HT-29 (cell line): ENCODE measurements at regions not wholly inside any gene's neighbourhood (a gene's known extent, or its start where the extent isn't known, plus 50 kb on each side); places are given as distances from the start of the nearest gene placed in this dataset.

Experiments used
- DNase-seq: peaks from one replicate; pipeline ENCODE4 v3.0.0-alpha.2; 2015; ENCODE audit warnings: low spot score

- no peak for DNase-seq
Measured at GRCh38 chr11:21825127-21825526, 367.8 kb upstream of the ANO5 start.

- no peak for DNase-seq
Measured at GRCh38 chr11:21838427-21838826, 354.5 kb upstream of the ANO5 start.

- no peak for DNase-seq
Measured at GRCh38 chr11:21839796-21840195, 353.1 kb upstream of the ANO5 start.

- DNase-seq = no peak
Measured at GRCh38 chr11:21861314-21861713, 331.6 kb upstream of the ANO5 start.

GRCh38 chr11:21865541-21865940, 327.3 kb upstream of the ANO5 start:
- no peak for DNase-seq

- no peak for DNase-seq
Measured at GRCh38 chr11:21866781-21867180, 326.1 kb upstream of the ANO5 start.

- DNase-seq = no peak
Measured at GRCh38 chr11:21877151-21877550, 315.7 kb upstream of the ANO5 start.

GRCh38 chr11:21883354-21883753, 309.5 kb upstream of the ANO5 start:
- no peak for DNase-seq

GRCh38 chr11:21888814-21889213, 304.1 kb upstream of the ANO5 start:
- DNase-seq = no peak

- no peak for DNase-seq
Measured at GRCh38 chr11:21892736-21893564, 299.9 kb upstream of the ANO5 start.

GRCh38 chr11:21893565-21893867, 299.4 kb upstream of the ANO5 start:
- no peak for DNase-seq

- DNase-seq = no peak
Measured at GRCh38 chr11:21894492-21894891, 298.4 kb upstream of the ANO5 start.

GRCh38 chr11:21895686-21896085, 297.2 kb upstream of the ANO5 start:
- DNase-seq = no peak

- DNase-seq = no peak
Measured at GRCh38 chr11:21896216-21896615, 296.7 kb upstream of the ANO5 start.

GRCh38 chr11:21896746-21897602, 295.9 kb upstream of the ANO5 start:
- no peak for DNase-seq

- no peak for DNase-seq
Measured at GRCh38 chr11:21897752-21898151, 295.1 kb upstream of the ANO5 start.

- no peak for DNase-seq
Measured at GRCh38 chr11:21908211-21908610, 284.7 kb upstream of the ANO5 start.

- DNase-seq = peak; percentile 26
Measured at GRCh38 chr11:21909145-21909544, 283.7 kb upstream of the ANO5 start.

- DNase-seq = no peak
Measured at GRCh38 chr11:21911061-21911460, 281.8 kb upstream of the ANO5 start.

- DNase-seq = no peak
Measured at GRCh38 chr11:21912285-21912684, 280.6 kb upstream of the ANO5 start.

GRCh38 chr11:21921151-21921550, 271.7 kb upstream of the ANO5 start:
- no peak for DNase-seq

GRCh38 chr11:21924262-21924661, 268.6 kb upstream of the ANO5 start:
- DNase-seq = no peak

- DNase-seq = no peak
Measured at GRCh38 chr11:21927628-21928027, 265.3 kb upstream of the ANO5 start.
